ENCODE measurements at regions not wholly inside any gene's neighbourhood (a gene's known extent, or its start where the extent isn't known, plus 50 kb on each side); places are given as distances from the start of the nearest gene placed in this dataset.

DNA sequence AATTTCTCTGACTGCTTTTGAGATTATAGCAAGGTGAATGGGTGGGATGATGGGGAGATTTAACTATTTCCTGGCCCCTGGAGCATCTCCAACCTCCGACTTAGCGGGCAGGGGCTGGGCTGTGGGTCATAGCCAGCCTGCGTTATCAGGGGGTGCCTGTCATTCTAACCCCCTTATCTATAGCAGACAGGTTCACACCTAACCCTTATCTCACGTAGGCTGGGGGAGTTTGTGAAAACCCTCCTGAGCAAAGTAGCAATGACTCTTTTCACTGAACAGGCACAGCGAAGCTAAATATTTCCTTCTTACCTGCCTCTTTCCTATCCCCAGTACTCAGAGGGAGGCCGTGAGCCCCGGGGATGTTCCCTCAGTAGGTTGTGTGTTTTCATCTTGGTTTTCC, 511.4 kb upstream of the B3GAT1 start:
- H4K8ac ChIP-seq (replicated peaks; ENCODE audit: insufficient read length, low read depth, low read length), result no peak overlapping the region
- H3K56ac ChIP-seq (ENCODE audit: insufficient read length, low read depth, low read length), result no peak overlapping the region
- H2BK5ac ChIP-seq (ENCODE audit: insufficient read length, low read length), result no peak overlapping the region
- H3K9me3 ChIP-seq (ENCODE audit: control insufficient read depth, low read depth, low read length), result no peaks in the 10 kb centered on the region
- no peak overlapping the region for H2BK12ac ChIP-seq (ENCODE audit: insufficient read length, low read depth, low read length)
- H3K9ac ChIP-seq (ENCODE audit: extremely low read depth, insufficient read length, low read length), result no peak overlapping the region
- no peak overlapping the region for H2BK120ac ChIP-seq (ENCODE audit: low read depth, low read length, poor library complexity, severe bottlenecking)
- H4K91ac ChIP-seq (ENCODE audit: insufficient read length, low read depth, low read length), result no peak overlapping the region
- no peak overlapping the region for H3K4me3 Mint-ChIP-seq
- H3K14ac ChIP-seq (ENCODE audit: insufficient read depth, low read length), result no peak overlapping the region
- H2BK15ac ChIP-seq (ENCODE audit: low read depth, low read length), result no peak overlapping the region
- H3T11ph ChIP-seq (ENCODE audit: low read length), result no peak overlapping the region
- no peak overlapping the region for H3K4ac ChIP-seq (ENCODE audit: low read depth, low read length)
- H3K27ac Mint-ChIP-seq, result no peak overlapping the region
- H3K4me2 ChIP-seq (ENCODE audit: insufficient read depth, insufficient read length, low read length), result no peak overlapping the region
- H2AFZ ChIP-seq (ENCODE audit: low read length), result no peak overlapping the region
- WGBS (ENCODE audit: extremely low coverage, insufficient read length, low lambda C conversion rate), result no CpG with 5 or more reads among the region's 7 CpGs
- no peaks in the 10 kb centered on the region for H4K20me1 ChIP-seq (ENCODE audit: control insufficient read depth, insufficient read depth, insufficient read length)
- 0 out of 4 replicates have a peak, but pooled peaks cover 0 to 5% of the 10 kb centered on the region in 2 experiments for H3K4me1 Mint-ChIP-seq
- H3K27me3 ChIP-seq (ENCODE audit: insufficient read depth, low read length), result no peaks in the 10 kb centered on the region
- H3K27me3 Mint-ChIP-seq (ENCODE audit: low read depth), result peaks cover 8% of the 10 kb centered on the region
- H2BK20ac ChIP-seq (ENCODE audit: low read depth, low read length, poor library complexity, severe bottlenecking), result no peak overlapping the region
- no peak overlapping the region for H2AK5ac ChIP-seq (ENCODE audit: insufficient read length, low read length)
- no peak overlapping the region for H3K23ac ChIP-seq (ENCODE audit: insufficient read length, low read depth, low read length)
- peaks cover 0 to 4% (median 0%) of the 10 kb centered on the region in 3 experiments; a peak in 1 of 7 replicates for H3K36me3 Mint-ChIP-seq (ENCODE audit: insufficient read depth in 1 of 3, low read depth in 3 of 3)
- H3K27ac ChIP-seq (ENCODE audit: insufficient read length, low read depth, low read length), result no peak overlapping the region
- no peak overlapping the region for H4K5ac ChIP-seq (ENCODE audit: insufficient read length, low read depth, low read length)
- no peak overlapping the region for H3K18ac ChIP-seq (ENCODE audit: insufficient read length, low read depth, low read length)
- no peak for DNase-seq
- no peaks in the 10 kb centered on the region for H3K79me1 ChIP-seq (ENCODE audit: insufficient read depth, low read depth, low read length, poor library complexity, severe bottlenecking)
- H3K79me2 ChIP-seq (ENCODE audit: insufficient read depth, low read length), result no peaks in the 10 kb centered on the region
- H3K4me1 ChIP-seq (ENCODE audit: insufficient read depth, low read length), result no peaks in the 10 kb centered on the region
- H3K23me2 ChIP-seq (ENCODE audit: insufficient read length, low read depth, low read length, poor library complexity, severe bottlenecking), result no peaks in the 10 kb centered on the region
- TF ChIP-seq, protein P1, sequence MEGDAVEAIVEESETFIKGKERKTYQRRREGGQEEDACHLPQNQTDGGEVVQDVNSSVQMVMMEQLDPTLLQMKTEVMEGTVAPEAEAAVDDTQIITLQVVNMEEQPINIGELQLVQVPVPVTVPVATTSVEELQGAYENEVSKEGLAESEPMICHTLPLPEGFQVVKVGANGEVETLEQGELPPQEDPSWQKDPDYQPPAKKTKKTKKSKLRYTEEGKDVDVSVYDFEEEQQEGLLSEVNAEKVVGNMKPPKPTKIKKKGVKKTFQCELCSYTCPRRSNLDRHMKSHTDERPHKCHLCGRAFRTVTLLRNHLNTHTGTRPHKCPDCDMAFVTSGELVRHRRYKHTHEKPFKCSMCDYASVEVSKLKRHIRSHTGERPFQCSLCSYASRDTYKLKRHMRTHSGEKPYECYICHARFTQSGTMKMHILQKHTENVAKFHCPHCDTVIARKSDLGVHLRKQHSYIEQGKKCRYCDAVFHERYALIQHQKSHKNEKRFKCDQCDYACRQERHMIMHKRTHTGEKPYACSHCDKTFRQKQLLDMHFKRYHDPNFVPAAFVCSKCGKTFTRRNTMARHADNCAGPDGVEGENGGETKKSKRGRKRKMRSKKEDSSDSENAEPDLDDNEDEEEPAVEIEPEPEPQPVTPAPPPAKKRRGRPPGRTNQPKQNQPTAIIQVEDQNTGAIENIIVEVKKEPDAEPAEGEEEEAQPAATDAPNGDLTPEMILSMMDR (conservative IDR thresholded peaks at IDR 0.05), result no peak
- peaks cover 0 to 2% of the 10 kb centered on the region in 2 experiments; a peak in 2 of 5 replicates for H3K9me3 Mint-ChIP-seq
